DMS153 (cell line): ENCODE measurements at regions not wholly inside any gene's neighbourhood (a gene's known extent, or its start where the extent isn't known, plus 50 kb on each side); places are given as distances from the start of the nearest gene placed in this dataset.
A peak's percentile ranks its signal among the peaks of the same experiment; 100 is the strongest.

Experiments
- DNase-seq: peaks from one replicate; lab custom pipeline; 2025; lab: John Stamatoyannopoulos, UW

DNA sequence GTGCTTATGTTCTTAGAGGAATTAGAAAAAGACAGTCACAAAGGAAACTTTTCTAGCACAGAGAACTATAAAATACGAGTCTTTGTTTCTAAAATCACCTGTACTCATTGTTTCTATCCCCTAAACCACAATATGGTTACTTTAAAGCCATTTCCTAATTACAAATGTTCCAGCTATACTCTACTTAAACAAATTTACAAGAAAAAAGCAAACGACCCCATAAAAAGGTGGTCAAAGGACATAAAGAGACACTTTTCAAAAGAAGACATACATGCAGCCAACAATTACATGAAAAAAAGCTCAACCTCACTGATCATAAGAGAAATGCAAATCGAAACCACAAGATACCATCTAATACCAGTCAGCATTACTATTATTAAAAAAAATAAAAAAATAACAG is 447.3 kb downstream of the RAB28 start:
- DNase-seq: no peak

DNA sequence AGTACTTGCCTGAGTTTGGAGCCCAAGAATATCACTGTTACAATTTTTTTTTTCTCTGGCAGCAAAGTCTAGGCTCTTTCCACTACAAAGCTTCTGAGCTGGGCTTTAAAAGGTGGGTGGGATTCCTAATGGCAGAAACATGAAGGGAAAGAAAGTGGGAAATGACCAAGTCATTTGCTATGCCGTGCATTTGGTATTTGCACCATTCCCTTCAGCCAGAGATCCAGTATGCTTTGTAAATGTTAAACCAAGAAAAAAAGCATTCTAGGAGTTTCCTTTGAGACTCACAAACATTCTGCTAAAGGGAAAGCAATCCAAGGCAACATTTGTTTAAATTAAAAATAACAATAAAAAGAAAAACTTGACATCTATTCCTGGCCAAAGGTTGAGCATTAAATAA is 451.2 kb downstream of the RAB28 start:
- DNase-seq: no peak

DNA sequence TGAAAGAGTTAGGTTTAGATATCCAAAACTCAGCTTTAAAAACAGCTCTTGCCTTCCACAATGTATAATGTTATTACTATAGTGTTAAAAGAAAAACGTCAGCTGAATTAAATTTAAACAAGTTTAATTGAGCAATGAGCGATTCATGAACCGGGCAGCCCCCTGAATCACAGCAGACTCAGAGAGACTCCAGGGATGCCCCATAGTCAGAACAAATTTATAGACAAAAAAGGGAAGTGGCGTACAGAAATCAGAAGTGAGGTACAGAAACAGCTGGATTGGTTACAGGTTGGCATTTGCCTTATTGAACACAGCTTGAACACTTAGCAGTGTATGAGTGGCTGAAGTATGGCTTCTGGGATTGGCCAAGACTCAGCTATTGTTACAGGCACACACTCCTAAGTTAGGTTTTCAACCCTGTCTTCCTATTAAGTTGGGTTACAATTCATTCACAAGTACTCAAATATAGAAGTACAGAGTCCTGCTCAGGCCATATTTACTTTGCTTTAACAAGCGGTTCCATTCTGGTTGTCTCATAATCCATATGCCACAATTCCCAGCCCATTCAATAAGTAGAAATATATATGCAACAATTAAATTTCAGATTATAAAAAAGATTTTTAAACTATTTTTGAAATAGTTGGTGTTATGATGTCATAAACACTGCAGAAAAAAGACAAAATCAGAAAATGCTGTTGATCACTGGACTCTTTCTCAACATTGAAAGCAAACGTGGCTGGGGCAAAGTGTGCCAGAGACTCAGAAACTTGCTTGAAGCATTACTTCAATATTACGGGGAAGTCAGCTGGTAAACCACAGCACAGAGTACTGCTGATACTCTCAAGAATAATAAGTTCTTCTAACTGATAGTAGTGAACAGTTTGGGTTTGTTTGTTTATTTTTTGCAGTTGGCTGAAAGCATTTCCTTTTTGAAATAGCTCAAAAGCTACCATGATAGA is 459.7 kb downstream of the RAB28 start:
- DNase-seq: no peak

DNA sequence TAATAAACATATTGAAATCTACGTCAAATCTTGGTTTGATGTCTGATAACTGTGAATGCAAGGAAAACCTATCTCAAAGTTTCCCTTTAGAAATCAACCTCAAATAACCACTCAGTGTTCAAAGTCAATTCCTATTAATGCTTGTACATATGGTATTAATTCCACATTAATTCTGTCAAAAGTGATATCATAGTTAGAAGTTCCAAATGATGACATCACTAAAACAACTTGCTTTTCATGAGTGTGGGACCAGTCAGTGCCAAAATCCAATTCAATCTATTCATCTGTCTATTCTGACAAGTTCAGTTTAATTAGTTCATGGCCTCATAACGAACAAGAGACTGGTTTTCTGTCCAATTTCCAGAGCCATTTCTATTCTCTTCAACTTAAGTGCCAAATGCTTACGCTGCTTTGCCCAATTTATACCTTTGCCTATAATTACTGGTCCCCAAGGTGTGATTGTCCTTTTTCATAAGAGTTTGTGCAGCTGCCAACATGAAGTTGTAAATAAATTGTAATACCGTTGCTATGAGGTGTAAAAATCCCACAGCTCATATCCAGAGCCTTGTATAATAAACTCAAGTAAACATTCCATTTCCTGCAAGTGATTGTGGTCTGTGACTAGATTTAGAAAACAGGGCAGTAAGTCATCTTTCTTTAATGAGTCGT is 476.2 kb downstream of the RAB28 start:
- DNase-seq: peak; percentile 61

GRCh38 chr4:12993923-12994322 is 490.2 kb downstream of the RAB28 start:
- no peak for DNase-seq

GRCh38 chr4:12987284-12987683 is 496.9 kb downstream of the RAB28 start:
- no peak for DNase-seq

DNA sequence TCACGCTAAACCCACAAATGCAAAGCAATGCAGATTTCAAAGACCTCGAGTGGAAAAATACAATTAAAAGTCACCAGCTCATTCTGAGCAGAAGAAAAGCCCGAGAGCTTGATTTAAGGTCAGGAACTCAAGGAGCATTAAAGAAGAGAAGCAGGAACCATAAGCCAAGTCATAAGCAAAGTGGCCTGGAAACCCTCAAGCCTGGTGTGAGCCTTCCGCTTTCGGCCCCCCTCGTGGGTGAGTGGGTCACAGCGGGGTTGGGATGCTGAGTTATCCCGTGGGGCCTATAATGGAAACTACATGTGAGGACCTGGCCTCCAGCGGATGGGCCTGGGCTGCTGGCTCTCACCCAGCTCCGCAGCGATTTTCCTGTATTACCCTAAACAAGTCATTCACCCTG is 504.3 kb downstream of the RAB28 start:
- DNase-seq: no peak

DNA sequence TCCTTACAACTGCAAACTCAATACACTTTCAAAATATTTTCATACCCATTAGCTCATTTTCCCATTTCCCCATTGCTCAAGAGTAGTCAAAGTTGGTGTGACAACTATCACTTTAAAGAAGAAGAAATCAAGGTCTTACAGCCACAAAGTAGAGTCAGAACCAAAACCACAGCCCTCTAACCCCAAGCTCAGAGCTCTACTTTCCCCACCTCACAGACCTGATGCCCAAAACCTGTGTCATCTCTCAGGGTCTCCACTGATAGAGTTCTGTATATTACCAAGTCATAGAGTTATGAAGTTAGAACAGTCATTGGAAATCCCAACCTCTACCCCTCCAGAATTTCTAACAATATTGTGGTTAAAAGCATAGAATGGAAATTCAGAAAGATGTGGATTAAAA is 505.8 kb downstream of the RAB28 start:
- no peak for DNase-seq

DNA sequence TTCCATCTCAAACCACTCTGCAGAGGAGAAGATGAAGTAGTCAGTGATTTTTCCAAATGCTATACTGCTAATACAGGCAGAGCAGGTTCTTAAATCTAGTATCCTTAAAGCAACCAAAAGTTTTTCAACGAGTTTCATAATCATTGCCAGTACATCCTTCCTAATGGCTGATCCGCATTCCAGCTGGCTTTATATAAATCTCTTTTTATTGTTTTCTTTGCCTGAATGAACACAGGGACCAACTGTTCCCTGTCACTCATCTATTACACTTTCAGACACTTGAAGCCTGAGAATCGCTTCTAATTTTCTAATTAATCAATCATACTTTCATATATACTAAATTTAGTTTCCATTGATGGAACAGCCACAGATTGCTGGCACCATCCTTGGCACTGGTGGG is 508.6 kb downstream of the RAB28 start:
- DNase-seq: no peak

- DNase-seq: no peak
Measured at GRCh38 chr4:12973522-12973921, 510.6 kb downstream of the RAB28 start.

- DNase-seq: no peak
Measured at GRCh38 chr4:12968345-12968744, 515.8 kb downstream of the RAB28 start.

- no peak for DNase-seq
Measured at GRCh38 chr4:12966726-12967125, 517.4 kb downstream of the RAB28 start.

GRCh38 chr4:12965334-12965733 is 518.8 kb downstream of the RAB28 start:
- DNase-seq: no peak

DNA sequence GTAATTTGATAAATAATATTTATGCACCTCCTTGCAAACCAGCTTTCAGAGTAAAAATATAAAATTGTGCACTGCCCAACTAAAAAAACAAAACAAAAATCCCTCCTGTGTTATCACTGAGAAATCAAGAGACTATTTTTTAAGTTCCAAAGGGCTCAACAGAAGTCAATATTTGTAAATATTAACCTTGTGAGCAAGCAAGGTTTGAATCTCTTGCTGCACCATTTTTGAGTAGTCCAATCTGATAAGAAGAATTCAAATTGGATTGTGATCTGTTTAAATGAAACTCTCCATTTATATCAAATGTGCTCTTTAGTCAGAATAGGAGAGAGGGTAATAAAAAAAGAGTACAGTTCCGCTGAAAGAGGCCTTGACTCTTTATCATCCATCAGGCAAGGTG is 520.2 kb downstream of the RAB28 start:
- no peak for DNase-seq

DNA sequence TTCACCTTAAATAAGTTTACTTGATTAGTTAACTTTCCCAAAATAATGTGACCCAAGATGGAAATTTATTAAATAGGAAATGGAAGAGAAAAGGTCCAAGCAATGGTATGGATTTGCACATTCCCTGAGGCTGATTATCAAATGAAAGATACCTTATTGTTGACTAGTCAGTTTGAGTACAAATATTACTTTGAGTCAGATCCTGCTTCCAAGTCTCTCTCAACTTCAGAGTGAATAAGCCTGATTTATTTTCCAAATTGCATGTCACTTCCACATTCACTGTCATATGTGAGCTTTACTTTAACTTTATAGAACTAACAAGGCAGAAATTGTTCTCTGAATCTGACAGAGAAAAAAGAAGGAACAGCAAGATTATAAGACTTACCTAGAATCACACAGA is 520.8 kb downstream of the RAB28 start:
- DNase-seq: no peak

- DNase-seq: no peak
Measured at GRCh38 chr4:12961713-12962112, 522.4 kb downstream of the RAB28 start.

GRCh38 chr4:12958436-12958835 is 525.7 kb downstream of the RAB28 start:
- DNase-seq: no peak

DNA sequence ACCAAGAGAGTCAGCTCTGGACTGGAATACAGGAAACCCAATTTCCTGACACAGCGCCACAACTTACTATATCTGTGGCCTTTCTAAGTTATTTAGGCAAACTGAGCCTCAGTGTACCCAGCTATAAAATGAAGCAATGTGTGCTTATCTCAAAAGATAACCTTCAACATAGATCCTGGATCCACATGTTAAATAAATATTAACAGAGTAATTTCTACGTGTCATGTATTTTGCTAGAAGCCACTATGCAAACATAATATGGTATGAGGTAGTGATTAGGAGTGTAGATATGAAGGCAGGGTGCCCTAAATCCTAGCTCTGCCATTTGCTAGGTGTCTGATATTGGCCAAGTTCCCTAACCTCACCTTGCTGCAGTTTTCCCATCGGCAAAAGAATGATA is 527.0 kb downstream of the RAB28 start:
- DNase-seq: no peak

DNA sequence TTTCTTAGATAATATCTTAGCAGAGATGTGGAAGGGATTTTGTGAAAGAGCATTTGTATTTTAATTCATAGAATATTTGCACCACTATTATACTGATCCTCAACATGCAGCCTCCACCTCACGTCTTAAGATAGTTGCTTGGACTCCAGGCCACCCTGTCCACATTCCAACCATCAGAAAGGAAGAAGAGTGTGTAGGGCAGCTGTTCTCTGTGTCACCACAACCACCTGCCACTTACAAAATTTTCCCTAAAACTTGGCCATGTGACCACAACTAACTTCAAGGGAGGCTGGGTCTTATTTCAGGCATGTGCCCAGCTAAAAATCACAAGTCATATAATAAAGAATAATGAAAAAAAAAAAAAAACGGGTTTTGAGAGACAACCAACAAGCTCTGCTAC is 528.1 kb downstream of the RAB28 start:
- DNase-seq: no peak

DNA sequence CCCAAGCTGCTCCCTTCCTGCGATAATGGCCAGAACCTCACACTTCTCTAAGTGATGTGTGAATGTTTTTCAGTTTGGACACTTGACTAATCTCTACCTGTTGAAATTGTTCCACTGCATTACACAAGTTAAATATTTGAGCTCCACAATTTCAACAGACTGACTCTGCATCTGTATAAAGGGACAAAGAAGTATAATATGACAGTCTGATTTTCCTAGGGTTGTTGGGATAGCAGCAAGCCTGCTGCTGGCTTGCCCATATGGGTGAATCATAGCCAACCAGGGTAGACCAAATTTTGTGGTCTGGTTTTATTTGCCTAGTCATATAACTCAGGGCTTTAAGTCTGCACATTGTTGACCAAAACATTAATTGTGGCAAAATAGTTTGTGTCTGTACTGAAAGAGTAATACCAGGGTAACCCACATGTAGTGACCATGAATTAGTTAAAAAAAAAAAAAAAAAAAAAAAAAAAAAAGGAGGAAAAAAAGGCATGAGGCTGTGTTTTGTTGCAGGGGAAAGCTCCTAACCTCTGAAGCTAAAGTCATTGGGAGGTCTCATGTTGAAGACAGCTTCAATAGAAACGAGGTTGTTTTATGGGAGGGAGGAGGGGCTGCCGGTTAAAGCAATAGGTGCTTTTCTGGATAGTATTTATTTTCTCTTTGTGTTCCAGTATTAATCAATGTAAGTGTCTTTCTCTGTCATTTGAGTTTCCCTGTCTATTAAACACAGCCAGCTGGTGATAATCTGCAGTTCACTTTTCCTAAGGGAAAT is 534.2 kb downstream of the RAB28 start:
- DNase-seq: peak; percentile 80

- no peak for DNase-seq
Measured at GRCh38 chr4:12943069-12943468, 541.1 kb downstream of the RAB28 start.

DNA sequence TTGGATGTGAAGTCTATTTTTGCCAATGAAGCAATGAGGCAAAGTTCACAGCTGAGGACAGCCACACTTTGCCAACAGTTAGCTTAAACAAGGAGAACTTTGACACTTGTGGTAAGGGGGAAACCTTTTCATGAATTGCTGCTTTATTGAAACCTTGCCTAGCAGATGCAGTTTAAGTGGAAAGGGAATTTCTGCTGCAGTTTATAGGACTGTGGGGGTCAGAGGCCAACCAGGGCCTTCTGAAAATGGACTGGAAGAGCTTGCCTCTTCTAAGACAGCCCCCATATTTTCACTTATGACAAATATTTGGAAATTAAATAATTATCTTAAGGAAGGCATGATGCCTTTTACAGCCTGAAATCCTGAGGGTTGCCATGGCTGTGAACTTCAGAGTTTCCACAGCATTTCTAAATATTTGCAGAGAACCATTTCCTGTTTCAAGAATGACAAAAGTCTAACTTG is 550.3 kb downstream of the RAB28 start:
- DNase-seq: no peak
